HL-60 (cell line): ENCODE measurements at regions not wholly inside any gene's neighbourhood (a gene's known extent, or its start where the extent isn't known, plus 50 kb on each side); places are given as distances from the start of the nearest gene placed in this dataset.

ENCODE experiments used
- DNase-seq, 2 experiments: peaks; one replicate each; pipeline ENCODE4 v3.0.0-alpha.2; 2010 to 2020; ENCODE audit warnings: low read depth in 1 of 2, low spot score in 1 of 2
- H3K27ac ChIP-seq: fragments of 250-450 bp; sonication (Bioruptor Pico); replicated peaks from 2 replicates; pipeline ENCODE4 v1.5.1; 2020; ENCODE audit warnings: mild to moderate bottlenecking, moderate library complexity
- H3K27me3 ChIP-seq: fragments of 250-450 bp; sonication (Bioruptor Pico); 2 replicates; pipeline ENCODE4 v1.5.1; 2021; ENCODE audit warnings: mild to moderate bottlenecking, moderate library complexity; ENCODE audit not compliant: insufficient read depth, poor library complexity, severe bottlenecking
- H3K4me3 ChIP-seq: replicated peaks from 2 replicates; pipeline ENCODE4 v1.5.1; 2011; ENCODE audit warnings: mild to moderate bottlenecking, control low read depth, low read length; ENCODE audit not compliant: insufficient read depth
- CTCF ChIP-seq: IDR thresholded peaks from one replicate; pipeline ENCODE4 v1.5.1; 2011; ENCODE audit warnings: low read length, control low read depth, inconsistent platforms; ENCODE audit not compliant: insufficient read depth
- GABPA ChIP-seq: IDR thresholded peaks from 2 replicates; pipeline ENCODE4 v1.6.1; 2012; ENCODE audit warnings: low read depth
- POLR2AphosphoS5 ChIP-seq: IDR thresholded peaks from 2 replicates; pipeline ENCODE4 v1.6.1; 2012; ENCODE audit warnings: low read depth
- REST ChIP-seq: IDR thresholded peaks from 2 replicates; pipeline ENCODE4 v1.6.1; 2012; ENCODE audit warnings: low read depth; ENCODE audit not compliant: insufficient replicate concordance
- SPI1 ChIP-seq: IDR thresholded peaks from 2 replicates; pipeline ENCODE4 v1.6.1; 2012; ENCODE audit warnings: low read depth, mild to moderate bottlenecking, borderline replicate concordance

- no peaks in the 10 kb centered on the region for H3K27me3 ChIP-seq
- TF ChIP-seq GABPA = no peak
- no peak for TF ChIP-seq POLR2AphosphoS5
- no peak for TF ChIP-seq REST
- no peak for TF ChIP-seq SPI1
- no peak for TF ChIP-seq CTCF
- H3K27ac ChIP-seq = no peak overlapping the region
- no peak for DNase-seq
- H3K4me3 ChIP-seq = no peak overlapping the region
Measured at GRCh38 chr3:127501177-127501576, 89.4 kb downstream of the TPRA1 start.

- Histone ChIP-seq H3K27me3 (no peaks in the 10 kb centered on the region), H3K27ac (no peak overlapping the region), H3K4me3 (no peak overlapping the region)
- no peak for DNase-seq
- no peak for TF ChIP-seq CTCF
- TF ChIP-seq REST = no peak
- TF ChIP-seq POLR2AphosphoS5 = no peak
- no peak for TF ChIP-seq SPI1
- no peak for TF ChIP-seq GABPA
Measured at GRCh38 chr3:127497676-127498075, 92.9 kb downstream of the TPRA1 start.

- TF ChIP-seq CTCF (no peak), REST (no peak), POLR2AphosphoS5 (no peak), SPI1 (no peak), GABPA (no peak)
- Histone ChIP-seq H3K27ac (no peak overlapping the region), H3K27me3 (no peaks in the 10 kb centered on the region), H3K4me3 (no peak overlapping the region)
- no peak for DNase-seq
Measured at GRCh38 chr3:127497166-127497565, 93.4 kb downstream of the TPRA1 start.
